CD4-positive, alpha-beta T cell treated with Interleukin-1 beta for 1 hour (primary cell): ENCODE measurements at regions not wholly inside any gene's neighbourhood (a gene's known extent, or its start where the extent isn't known, plus 50 kb on each side); places are given as distances from the start of the nearest gene placed in this dataset.

Source experiments
- DNase-seq, 2 donors: peaks; one replicate each; pipeline ENCODE4 v3.0.0-alpha.2; 2020 to 2022

DNA sequence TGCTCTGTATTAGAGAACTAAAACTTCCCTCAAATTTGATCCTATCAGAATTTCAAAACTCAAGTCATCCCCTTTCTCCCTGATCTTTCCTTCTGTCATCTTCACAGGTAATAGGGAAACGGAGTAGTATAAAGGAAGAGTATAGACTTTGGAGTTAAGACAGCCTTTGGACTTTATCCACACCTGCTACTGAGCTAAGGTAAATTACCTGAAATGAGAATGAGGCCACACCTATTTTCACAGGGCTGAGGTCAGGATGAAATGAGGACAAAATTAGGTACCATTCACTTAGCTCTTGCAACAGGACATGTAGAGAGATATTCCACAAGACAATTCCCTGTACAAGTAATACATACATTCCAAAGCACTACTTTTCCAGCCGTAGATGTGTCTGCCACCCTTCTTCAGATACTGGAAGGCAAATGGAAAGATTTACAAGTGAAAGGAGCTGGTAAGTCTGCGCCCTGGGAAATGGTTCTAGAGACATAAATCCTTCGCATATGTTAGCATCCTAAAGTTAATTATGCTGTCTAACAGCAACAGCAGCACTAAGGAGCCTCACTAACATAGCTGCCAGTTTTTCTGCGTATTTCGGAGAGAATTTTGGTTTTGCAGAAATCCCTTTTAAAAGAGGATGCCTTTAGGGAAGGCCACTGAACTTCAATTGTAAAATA, 461.8 kb downstream of the SHQ1 start:
- DNase-seq = no peak

DNA sequence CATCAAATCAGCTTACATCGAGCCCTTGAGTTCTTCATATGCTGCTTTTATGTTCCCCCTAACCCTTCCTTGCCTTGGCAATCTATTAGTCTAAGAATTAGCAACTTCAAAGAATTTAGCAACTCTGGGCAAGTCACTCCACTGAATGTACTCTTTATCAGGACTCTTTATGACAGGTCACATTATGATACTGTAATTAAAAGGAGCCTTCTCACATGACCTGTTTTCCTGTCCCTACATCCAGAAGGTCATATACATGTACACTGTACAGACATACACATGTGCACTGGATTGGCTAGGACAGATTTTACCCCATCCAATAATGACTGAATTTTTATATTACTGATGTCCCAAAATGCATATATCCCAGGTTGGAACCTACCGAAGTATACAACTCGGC, 463.1 kb downstream of the SHQ1 start:
- DNase-seq = no peak

DNA sequence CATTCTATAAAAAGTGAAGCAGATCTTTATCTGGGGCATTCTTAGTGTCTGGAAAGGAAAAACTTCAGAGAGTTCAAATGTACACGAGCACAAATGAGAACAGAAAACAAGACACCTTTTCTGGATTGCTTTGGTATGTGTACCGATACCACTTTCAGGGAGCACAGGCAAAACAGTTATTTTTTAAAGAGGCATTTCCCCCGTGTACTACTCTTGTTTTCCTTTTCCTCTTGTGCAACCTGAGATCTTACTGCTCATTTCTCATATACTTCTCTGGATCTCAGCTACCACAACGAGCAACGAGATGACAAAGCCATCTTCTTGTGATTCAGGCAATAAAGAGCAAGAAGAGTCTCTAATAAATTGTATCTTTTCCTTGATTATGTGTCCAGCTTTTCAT, 463.6 kb downstream of the SHQ1 start:
- DNase-seq = no peak

DNA sequence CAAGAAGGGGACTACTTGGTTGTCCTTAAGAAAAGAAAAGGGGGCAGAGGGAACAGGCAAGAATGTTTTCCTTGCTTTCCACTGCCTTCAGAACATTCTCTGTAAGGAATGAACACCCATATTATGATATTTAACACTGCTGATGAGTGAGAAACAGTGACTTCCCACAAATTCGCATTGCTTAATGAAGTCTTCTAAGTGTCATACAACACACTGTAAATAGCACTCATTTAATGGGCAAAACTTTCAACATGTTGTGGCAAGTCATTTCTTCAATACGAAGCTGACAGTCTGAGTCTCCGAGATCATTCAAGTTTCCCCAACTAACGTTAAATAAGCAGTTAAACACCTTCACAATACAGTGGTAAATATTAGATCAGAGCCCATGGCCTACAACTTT, 464.4 kb downstream of the SHQ1 start:
- no peak for DNase-seq

DNA sequence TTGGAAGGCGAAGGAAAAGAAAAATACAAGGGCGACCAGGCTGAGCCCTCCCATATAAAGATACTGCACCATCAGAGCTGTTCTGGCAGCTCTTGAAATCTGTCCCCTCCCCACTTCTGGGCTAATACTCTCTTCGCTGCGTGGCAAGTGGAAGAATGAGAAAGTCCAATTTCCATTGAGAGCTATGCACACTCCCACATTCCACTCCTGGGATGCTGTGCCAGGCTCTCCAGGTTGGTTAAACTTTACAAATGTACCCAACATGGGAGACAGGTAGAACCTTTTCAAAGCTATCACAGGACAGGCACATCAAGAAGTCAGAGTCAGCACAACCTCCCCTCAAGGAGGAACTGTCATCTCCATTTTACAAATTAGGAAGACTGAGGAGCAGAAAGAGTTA, 465.0 kb downstream of the SHQ1 start:
- no peak for DNase-seq

DNA sequence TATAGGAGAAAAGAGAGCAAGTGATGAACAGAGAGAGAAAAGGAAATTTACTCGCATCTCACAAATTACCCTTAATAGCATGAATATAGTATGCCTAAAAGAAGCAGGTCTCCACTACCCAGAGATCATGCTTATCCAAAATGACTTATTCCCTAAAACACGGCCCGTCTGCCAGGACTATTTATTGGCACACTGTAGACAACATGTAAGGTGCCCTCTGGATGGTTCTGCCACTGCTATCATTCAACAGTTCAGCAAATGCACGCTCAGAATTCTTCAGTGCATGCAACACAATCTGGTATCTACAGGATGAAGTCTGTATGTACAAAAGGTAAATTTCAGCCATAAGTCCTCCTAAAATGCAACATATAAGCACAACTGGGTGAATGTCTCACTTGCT, 465.8 kb downstream of the SHQ1 start:
- DNase-seq = no peak

DNA sequence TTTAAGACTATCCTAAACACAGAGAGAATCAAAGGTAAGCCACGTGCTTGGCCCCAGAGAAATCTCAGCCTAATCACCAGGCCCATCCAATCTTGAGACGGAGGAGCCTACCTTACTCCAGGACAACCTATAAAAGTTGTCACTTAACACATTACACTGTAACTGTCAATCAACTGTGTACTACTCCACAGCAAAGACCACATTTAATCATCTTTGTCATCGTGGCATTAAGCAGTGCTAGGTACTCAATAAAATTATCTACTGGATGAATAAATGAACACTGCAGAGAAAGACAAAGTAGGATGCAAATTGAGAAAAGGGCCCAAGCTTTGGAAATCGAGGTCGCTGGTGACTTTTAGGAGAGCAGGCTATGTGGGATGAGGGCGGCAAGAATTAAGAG, 466.7 kb downstream of the SHQ1 start:
- no peak for DNase-seq

DNA sequence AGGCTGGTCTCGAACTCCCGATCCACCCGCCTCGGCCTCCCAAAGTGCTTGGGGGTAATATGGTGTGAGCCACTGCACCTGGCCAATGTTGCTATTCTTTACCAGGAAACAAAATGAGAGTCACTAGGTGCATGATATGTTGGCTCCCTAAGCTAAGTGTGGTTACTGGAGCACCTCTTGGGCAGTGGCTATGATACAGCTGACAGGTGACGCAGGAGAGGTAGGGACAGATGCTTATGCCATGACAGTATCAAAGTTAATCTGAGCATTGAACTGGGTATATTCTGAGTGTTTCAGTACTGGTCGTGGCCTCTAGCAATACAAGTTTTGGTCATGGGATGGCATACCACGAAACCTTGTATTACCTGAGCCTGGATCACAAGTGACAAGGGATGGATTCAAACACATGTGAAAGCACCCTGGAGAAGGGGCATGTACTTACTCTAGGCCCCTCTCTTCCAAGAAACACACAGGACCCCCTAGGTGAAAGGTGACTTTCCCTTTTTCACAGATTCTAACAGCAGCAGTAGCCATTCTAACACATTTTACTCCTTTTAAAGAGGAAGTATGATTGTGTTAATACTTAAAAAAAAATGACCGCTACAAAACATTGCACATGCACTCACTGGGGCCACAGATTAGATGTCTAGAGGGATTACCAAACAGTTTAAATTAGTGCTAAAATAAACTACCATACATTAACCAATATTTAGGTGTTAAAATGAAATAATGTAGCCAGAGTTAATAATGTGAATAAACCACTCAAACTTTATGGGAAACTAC, 467.3 kb downstream of the SHQ1 start:
- no peak for DNase-seq

DNA sequence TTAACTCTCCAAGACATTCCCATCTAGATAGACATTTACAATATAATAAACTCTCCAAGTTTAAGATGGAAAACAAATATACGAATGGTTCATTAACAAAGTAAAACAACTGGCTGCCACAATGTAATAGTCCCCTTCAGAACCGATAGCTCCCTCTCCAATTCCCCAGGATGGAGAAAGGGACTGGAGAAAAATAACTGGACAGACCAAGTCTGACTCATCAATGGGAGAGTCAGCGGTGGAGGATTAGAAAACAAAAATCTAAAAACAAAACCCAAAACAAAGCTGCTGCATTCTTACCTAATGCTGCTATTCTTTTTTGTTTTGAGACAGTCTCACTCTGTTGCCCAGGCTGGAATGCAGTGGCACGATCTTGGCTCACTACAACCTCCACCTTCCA, 468.1 kb downstream of the SHQ1 start:
- no peak for DNase-seq

DNA sequence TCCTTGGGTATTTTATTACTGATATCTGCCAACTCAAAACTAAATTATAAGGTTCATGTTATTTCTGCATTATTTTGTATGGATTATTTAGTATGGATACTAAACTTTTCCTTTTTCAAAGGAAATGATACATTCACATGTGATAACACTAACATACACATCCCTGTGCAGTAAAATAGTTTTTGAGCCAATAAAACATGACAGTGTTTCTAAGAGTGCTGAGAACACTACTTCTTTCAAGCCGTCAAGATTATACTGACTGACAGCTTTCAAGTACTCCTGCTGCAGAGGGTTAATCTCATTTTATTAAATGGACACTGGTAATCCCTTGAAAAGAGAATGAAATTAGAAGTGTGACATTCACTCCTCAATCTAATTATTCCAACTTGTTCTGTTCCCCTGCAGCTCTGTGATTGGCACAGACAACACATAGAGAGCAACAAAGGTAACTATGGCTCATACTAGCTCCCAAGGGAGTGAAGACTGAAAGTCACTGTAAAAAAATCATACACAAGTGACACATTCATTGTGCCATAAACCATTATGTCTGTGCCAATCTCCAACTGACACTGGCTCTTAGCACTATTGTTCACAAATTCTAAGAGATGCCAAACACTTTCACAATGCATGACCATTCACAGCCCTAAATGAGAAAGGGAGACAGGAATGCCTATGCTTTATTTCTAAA, 468.6 kb downstream of the SHQ1 start:
- no peak for DNase-seq

DNA sequence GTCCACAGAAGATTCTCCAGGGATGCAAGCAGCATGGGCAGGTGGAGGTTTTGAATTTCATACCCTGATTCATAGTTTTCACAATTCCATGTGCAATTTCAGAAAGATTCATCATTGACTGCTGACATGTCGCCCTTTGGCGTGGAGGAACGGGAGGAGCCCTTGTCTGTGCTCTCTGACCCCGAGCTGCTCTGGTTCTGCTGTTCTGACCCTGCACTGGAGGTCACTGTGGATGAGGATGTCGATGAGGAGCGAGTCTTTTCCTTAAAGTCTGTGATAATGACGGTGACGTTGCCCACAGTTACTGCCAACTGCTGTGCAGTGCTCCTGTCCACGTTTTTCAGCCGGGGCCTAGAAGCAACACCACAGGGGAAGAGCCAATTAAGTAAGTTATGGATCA, 470.0 kb downstream of the SHQ1 start:
- DNase-seq = no peak

DNA sequence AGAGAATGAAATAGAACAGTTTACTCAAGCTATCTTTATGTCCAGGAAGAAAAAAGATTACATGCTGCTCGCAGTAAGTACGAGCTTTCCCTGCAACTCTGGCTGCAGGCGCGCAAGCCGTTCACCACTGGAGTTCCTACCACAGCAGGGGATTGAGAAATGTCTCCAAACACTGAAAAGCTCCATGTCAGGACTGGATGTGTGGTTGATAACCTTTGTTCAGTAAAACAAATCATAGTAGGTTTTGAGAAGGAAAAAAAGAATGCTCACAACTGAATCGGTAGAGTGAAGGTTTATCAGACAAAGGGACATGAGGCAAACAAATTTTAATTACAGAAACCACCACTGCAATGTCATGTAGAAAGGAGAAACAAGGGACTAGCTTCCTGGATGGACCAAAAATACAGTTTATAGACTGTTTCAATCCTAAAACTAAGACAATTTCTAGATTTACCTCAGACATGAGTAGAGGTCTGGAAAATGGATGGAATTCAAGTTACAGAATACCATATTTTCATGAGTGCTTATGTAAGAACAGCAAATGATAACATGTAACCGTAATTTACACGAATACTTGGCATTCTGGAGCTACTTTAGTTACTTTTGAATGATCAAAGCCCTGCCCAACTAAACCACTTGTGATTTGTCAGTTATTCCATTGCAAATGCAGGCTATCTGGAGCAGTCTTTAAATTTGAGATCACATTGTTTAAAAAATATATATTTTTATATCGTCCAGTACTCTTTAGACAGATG, 471.1 kb downstream of the SHQ1 start:
- DNase-seq = no peak

DNA sequence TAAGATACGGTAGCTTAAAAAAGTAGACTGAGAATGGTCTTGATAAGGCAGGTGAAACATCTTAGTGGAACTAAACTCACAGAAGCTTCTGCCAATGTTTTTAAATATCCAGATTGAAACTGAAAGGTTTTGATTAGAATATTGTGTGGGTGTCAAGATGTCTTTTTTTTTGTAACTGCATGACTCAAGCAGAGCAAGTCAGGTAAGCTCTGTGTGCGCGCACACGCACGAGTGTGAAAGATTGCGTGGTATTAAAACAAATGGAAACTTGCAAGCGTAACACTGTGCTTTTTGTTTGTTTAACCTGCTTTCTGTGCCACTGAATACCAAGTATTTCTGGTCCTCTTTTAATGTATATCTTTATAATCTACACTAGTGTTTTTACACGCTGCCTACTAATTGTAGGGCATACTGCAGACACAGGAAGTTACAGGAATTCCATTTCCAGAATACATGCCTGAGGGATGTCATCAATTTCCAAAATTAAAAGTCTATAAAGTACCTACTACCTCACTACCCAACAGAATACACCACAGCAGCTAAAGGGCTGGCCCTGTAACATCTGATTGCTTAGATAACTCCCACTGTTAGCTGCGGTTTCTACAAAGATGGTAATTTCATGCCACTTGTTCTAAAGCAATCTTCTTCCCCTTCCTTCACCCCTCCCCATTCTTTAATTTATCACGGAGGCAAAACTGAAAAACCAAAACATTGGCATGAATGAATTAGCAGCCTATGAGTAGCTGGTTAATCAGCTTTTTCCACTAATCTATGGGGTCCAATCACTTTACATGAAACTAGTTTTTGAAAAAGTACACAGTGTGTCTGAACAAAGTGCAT, 472.8 kb downstream of the SHQ1 start:
- no peak for DNase-seq

DNA sequence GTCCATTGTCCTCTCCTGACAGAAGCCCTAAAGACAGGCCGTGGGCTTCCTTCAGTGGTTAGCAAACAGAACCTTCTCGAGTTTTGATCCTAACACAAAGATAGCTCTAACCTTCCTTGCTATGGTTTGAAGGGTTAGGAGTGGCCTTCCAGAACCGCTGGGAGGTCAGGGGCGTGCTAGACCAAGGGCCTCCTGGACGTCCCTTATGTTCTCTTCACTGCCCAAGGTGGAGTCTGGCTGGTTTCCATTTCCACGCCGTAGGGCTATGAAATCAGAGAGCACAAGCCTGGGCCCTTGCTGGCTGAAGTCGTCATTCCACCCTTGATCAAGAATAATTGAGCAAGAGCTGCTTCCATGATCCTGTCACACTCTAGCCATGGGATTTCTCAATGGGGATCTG, 475.1 kb downstream of the SHQ1 start:
- DNase-seq = no peak

DNA sequence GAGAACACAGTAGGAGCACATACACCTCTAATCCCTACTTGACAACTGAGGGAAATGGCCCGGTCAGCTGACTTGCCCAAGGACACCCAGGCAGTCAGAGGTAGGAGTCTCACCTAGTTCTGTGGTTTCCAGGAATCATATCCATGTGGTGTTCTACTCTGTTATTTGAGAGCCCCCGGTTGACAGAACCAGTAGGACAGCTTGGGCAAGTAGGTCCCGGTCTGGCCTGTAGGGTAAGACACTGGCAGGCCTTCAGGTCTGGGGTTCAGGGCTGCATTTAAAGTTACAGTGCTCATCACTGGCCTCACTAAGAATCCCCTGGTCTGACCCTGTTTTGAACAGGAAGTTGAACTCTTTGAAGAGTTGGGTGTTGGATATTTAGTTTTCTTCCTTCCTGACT, 476.1 kb downstream of the SHQ1 start:
- DNase-seq = no peak

DNA sequence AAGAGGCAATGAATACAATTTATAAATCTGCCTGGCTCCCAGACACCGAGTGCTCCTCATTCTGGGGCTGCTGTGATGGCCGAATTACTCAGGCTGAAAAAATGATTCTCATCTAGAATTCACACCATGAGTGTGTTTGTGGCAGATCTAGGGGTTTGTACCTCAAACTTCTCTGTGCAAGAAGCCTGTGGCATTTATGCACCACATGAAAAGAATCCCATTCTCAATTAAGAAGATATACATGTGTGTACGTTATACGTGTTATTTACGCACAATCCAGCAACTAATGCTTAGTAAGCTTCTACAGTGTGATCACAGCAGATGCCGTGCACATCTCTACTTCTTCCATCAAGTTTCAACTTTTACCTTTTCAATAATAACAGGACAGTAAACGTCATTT, 476.8 kb downstream of the SHQ1 start:
- no peak for DNase-seq

DNA sequence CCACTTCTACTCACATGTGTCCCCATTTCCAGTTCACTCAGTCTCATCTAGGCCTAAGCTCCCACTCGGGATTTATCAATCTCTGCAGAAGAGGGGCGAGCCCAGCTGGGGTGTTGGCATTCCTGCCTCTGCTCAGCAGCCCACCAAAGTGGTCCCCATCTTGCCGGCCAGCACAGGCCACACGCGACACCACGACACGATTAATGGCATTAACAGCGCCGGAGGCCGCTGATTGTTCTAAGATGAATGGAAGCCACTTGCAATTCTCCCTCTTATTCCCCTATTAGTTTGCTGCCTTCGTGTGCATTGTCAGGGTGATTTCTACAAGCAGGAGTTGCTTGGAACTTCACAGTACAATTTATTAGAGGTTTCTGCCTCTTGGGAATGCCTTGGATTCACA, 477.3 kb downstream of the SHQ1 start:
- DNase-seq = no peak

DNA sequence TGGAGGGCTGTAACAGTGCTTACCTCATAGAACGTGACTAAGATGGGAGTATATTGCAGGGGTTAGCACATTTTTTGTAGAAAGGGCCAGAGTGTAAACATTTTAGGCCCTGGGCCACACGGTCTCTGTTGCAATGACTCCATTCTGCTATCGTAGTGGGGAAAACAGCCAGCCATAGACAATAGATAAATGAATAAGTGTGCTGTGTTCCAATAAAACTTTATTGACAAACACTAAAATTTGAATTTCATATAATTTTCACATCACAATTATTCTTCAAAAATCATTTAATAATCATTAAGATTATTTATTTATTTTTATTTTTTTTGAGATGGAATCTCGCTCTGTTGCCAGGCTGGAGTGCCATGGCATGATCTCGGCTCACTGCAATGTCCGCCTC, 478.6 kb downstream of the SHQ1 start:
- DNase-seq = no peak

DNA sequence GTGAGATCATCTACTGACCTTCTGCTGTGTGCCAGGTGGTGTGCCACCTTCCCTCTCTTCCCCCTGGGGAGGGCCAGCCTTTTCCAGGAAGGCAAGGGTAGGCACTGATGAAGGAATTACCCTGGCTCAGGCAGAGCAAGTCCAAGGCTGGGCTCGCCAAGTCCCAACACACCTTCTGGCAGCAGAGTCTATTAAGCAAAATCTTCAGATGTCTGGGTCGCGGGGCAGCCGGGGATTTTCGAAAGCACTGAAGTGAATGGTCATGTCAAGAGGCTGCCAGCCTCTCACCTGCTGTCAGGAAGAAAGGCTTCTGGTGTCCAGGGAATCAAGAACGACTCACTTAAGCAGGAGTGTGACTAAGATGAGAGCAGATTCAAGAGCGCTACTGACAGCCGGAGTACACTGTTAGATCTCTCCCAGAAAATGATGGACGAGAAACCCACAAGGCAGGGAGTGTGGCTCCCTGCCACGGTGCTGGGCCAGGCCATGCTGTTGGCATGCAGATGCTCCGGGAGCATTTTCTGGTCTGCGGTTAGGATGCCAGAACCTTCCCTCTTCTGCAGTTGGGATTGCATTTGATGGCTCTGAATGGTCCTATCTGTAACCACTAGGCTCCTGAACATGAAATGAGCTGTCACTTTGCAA, 479.8 kb downstream of the SHQ1 start:
- no peak for DNase-seq

DNA sequence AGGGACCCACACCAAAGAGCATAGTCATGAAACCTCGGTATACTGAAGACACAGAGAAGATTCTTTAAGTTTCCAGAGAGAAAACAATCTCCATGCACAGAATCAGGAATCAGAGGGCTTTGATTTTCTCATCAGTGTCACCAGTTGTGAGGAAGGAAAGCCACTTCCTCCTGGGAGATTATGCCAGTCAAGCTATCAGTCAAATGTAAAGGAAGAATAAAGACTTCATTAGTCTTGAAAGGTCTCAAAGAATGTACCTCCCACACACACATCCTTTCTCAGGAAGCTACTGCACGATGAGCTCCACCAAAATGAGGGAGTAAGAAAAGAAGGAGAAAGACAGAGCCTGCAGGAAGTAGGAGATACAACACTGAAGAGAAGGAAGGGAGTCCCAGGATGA, 486.3 kb downstream of the SHQ1 start:
- no peak for DNase-seq

DNA sequence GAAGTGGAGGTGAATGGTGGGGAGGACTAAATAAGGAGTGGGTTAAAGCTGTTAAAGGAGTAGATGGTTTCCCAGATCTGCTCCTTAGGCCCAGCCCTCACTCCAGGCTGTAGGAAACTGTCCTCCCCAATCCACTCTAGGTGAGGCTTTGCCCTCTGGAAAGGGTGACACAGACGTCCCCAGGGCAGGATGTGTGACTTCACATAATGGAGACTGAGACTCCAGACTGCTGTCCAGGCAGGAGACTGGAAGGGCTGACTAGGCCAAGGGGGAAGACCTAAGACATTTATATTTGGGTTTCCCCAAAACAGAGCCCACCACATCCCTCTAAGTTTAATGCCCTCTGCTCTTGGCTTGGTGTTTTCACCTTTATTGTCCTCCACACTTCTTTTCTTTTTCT, 488.5 kb downstream of the SHQ1 start:
- no peak for DNase-seq

DNA sequence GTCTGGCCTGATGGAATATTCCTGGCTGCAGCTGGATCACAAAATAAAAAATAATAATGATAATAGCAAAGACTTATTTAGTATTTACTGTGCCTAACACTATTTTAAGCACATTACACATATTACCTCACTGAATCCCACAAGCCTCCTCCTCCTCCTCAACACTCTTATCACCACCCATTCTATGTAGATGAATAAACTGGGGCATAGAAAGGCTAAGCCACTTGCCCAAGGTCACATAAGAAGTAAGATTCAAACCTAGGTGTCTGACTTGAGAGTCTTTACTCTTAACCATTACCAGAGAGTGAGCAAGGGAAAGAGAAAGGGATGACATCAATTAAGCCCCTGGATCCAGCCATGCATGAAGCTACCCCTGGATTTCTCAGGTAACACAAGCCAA, 493.1 kb downstream of the SHQ1 start:
- no peak for DNase-seq
